ENCODE measurements at regions not wholly inside any gene's neighbourhood (a gene's known extent, or its start where the extent isn't known, plus 50 kb on each side); places are given as distances from the start of the nearest gene placed in this dataset.

- DNase-seq (no peak), ATAC-seq (no peak)
Observed at GRCh38 chr6:75546381-75546780, 52.8 kb upstream of the FILIP1 start.

GRCh38 chr6:75550544-75551167, 51.0 kb upstream of the SENP6 start:
- POLR2A ChIA-PET: no interaction called here

More at GRCh38 chr6:75546381-75546780, 52.8 kb upstream of the FILIP1 start:
- H3K27ac Mint-ChIP-seq: no peak overlapping the region
- H3K4me1 Mint-ChIP-seq: peaks cover 4% of the 10 kb centered on the region
- H3K9me3 Mint-ChIP-seq (ENCODE audit: low read depth): no peaks in the 10 kb centered on the region
- POLR2A ChIA-PET: no interaction called here
- peaks cover 4% of the 10 kb centered on the region for H3K27me3 Mint-ChIP-seq
- H3K4me3 Mint-ChIP-seq: no peak overlapping the region
- intact Hi-C loops (cut with DNase I, micrococcal nuclease): loop anchor here (5.0 kb wide), 1 partner anchor 249 kb away; no protein-coding TSS in a partner anchor
- CTCF ChIA-PET: interaction anchor here (0.6 to 1.4 kb wide), 11 partner anchors 9 to 337 kb away, joined by 3 to 12 read pairs (median 4); no protein-coding TSS in a partner anchor
- no peaks in the 10 kb centered on the region for H3K36me3 Mint-ChIP-seq (ENCODE audit: low read depth)

DNA sequence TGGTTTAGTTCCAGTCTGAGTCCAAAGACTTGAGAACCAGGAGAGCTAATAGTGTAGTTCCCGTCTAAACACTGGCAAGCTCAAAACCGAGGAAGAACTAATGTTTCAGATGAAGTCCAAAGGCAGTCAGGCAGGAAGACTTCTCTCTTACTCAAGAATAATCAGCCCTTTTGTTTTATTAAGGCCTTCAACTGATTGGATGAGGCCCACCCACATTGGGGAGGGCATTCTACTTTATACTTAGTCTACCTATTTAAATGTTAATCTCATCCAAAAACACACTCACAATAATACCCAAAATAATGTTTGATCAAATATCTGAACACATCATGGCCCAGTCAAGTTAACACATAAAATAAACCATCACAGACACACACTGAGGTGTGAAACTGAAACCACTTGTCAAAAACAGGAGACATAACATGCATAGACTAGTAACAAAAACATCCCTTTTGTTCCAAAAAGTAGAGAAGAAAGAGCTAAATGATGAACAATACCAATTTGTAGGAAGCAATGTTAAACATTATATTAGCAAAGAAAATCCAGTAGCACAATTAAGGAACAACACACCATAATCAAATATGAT, 50.2 kb upstream of the SENP6 start:
- POLR2A ChIA-PET: no interaction called here
- Mint-ChIP-seq H3K36me3 (ENCODE audit: low read depth) (no peaks in the 10 kb centered on the region), H3K9me3 (ENCODE audit: low read depth) (no peaks in the 10 kb centered on the region), H3K4me3 (no peak overlapping the region), H3K27ac (no peak overlapping the region), H3K4me1 (peaks cover 8% of the 10 kb centered on the region), H3K27me3 (peaks cover 2% of the 10 kb centered on the region)
- DNase-seq: no peak
- intact Hi-C loops (cut with DNase I, micrococcal nuclease): no loop called here
- CTCF ChIA-PET: no interaction called here
- ATAC-seq: no peak

More at GRCh38 chr6:75550544-75551167, 51.0 kb upstream of the SENP6 start:
- H3K4me3 Mint-ChIP-seq: no peak overlapping the region
- ATAC-seq (no peak), DNase-seq (no peak)
- no peaks in the 10 kb centered on the region for H3K9me3 Mint-ChIP-seq (ENCODE audit: low read depth)
- intact Hi-C loops (cut with DNase I, micrococcal nuclease): no loop called here
- H3K27me3 Mint-ChIP-seq: peaks cover 2% of the 10 kb centered on the region
- H3K4me1 Mint-ChIP-seq: peaks cover 8% of the 10 kb centered on the region
- CTCF ChIA-PET: no interaction called here
- H3K27ac Mint-ChIP-seq: no peak overlapping the region
- no peaks in the 10 kb centered on the region for H3K36me3 Mint-ChIP-seq (ENCODE audit: low read depth)
